ENCODE measurements at regions not wholly inside any gene's neighbourhood (a gene's known extent, or its start where the extent isn't known, plus 50 kb on each side); places are given as distances from the start of the nearest gene placed in this dataset.

- Histone ChIP-seq H3K79me2 (ENCODE audit: control insufficient read depth, insufficient read depth, low read length) (no peaks in the 10 kb centered on the region), H3K4me1 (ENCODE audit: control insufficient read depth, extremely low read depth, insufficient read depth, low read length) (no peaks in the 10 kb centered on the region), H3K4me2 (ENCODE audit: insufficient read depth, low read length) (no peak overlapping the region), H3K9me1 (replicated peaks; ENCODE audit: control insufficient read depth, extremely low read depth, insufficient read depth, low read length) (no peaks in the 10 kb centered on the region), H3K36me3 (ENCODE audit: control insufficient read depth in 2 of 2, extremely low read depth in 1 of 2, insufficient read depth in 2 of 2, low read length in 2 of 2) (no peaks in the 10 kb centered on the region), H3K4me3 (replicated peaks in 1 of 3; ENCODE audit: insufficient read depth in 1 of 3, low read depth in 1 of 3, low read length in 3 of 3) (no peak overlapping the region), H3K9ac (replicated peaks; ENCODE audit: extremely low read depth, insufficient read depth, low read length) (no peak overlapping the region), H3K27me3 (ENCODE audit: control insufficient read depth in 2 of 2, insufficient read depth in 2 of 2, low read length in 2 of 2) (no peaks in the 10 kb centered on the region), H4K20me1 (replicated peaks; ENCODE audit: control insufficient read depth, extremely low read depth, insufficient read depth, low read length) (no peaks in the 10 kb centered on the region), H3K27ac (ENCODE audit: insufficient read depth, low read depth, low read length) (no peak overlapping the region), H2AFZ (ENCODE audit: low read depth, low read length) (no peak overlapping the region), H3K9me3 (replicated peaks; ENCODE audit: control insufficient read depth, insufficient read depth, low read length) (peaks cover 1% of the 10 kb centered on the region)
- no TSS peak for BruUV-seq (replicated peaks)
- FAIRE-seq (no peak), DNase-seq (ENCODE audit: low read depth, low spot score) (no peak)
- ChIA-PET CTCF (no interaction called here), POLR2A (no interaction called here)
- TF ChIP-seq FOS (IDR thresholded peaks at IDR 0.05; ENCODE audit: borderline replicate concordance, insufficient read depth, low read length), result no peak
- TF ChIP-seq MYC (IDR thresholded peaks at IDR 0.05; ENCODE audit: low read depth, low read length), result no peak
- no peak for TF ChIP-seq EZH2 (IDR thresholded peaks at IDR 0.05; ENCODE audit: borderline replicate concordance, low read depth, low read length, severe bottlenecking)
- no peak for TF ChIP-seq POLR2A (IDR thresholded peaks at IDR 0.05; ENCODE audit: low read depth, low read length)
- no peak for TF ChIP-seq GATA2 (IDR thresholded peaks at IDR 0.05; ENCODE audit: insufficient read depth, insufficient read length, low read depth, low read length)
- TF ChIP-seq MAX (IDR thresholded peaks at IDR 0.05; ENCODE audit: insufficient read depth, insufficient read length), result no peak
- TF ChIP-seq JUN (IDR thresholded peaks at IDR 0.05; ENCODE audit: borderline replicate concordance, insufficient read depth, insufficient read length, low read depth), result no peak
- TF ChIP-seq POLR2AphosphoS5 (IDR thresholded peaks at IDR 0.05; ENCODE audit: insufficient read depth, low read depth, low read length), result no peak
- no peak for TF ChIP-seq CTCF (IDR thresholded peaks at IDR 0.05; ENCODE audit: extremely low read depth in 1 of 2, insufficient read depth in 1 of 2, low read depth in 1 of 2, low read length in 2 of 2)
- dilution Hi-C loops (cut with MboI; ENCODE audit: extremely low pct_ligation_motif_present, low sequenced_read_pairs) (no loop called here), intact Hi-C loops (cut with micrococcal nuclease) (no loop called here)
Measured at GRCh38 chr2:13334545-13334944, 617.8 kb downstream of the TRIB2 start.

Data from endothelial cell of umbilical vein (primary cell).